Suprapubic skin (tissue), 3 donors: ENCODE measurements at regions not wholly inside any gene's neighbourhood (a gene's known extent, or its start where the extent isn't known, plus 50 kb on each side); places are given as distances from the start of the nearest gene placed in this dataset.

Experiments used
- CTCF ChIP-seq, 2 donors: fragments of 200-600 bp in 1 of 2; fragments of 450-650 bp in 1 of 2; sonication (generic) in 1 of 2; IDR thresholded peaks; one replicate each; pipeline ENCODE4 v1.5.1; 2016 to 2019; ENCODE audit warnings: antibody characterized with exemption in 2 of 2, mild to moderate bottlenecking in 1 of 2, moderate library complexity in 1 of 2
- POLR2A ChIP-seq, 2 donors: fragments of 450-650 bp; IDR thresholded peaks; one replicate each; pipeline ENCODE4 v1.6.1; 2017; ENCODE audit warnings: antibody characterized with exemption in 2 of 2, mild to moderate bottlenecking in 2 of 2, moderate library complexity in 2 of 2

DNA sequence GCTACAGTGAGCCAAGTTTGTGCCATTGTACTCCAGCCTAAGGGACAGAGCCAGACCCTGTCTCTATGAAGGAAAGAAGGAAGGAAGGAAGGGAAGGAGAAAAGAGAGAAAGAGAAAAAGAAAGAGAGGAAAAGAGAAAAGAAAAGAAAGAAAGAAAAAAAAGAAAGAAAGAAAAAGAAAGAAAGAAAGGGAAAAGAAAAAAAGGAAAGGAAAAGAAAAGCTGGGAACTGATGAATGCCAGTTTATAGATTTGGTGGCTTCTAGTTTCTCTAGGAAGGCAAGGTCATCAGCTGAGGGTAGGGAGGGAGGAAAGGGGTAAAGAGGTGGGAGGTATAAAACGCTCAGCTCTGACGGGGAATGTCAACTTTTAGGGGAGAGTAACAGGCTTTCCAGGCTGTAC, 62.3 kb upstream of the AKT3 start:
- no peak for TF ChIP-seq CTCF (IDR thresholded peaks at IDR 0.05)
- no peak for TF ChIP-seq POLR2A (IDR thresholded peaks at IDR 0.05)
